SK-N-SH (cell line): ENCODE measurements at regions not wholly inside any gene's neighbourhood (a gene's known extent, or its start where the extent isn't known, plus 50 kb on each side); places are given as distances from the start of the nearest gene placed in this dataset.

ENCODE experiments used
- CHD2 ChIP-seq: fragments of 150-350 bp; IDR thresholded peaks from 2 replicates; pipeline ENCODE4 v1.6.1; 2018; ENCODE audit warnings: low read length; ENCODE audit not compliant: partially characterized antibody
- CTCF ChIP-seq: fragments of 200-600 bp; sonication (generic); IDR thresholded peaks from 2 replicates; pipeline ENCODE4 v1.6.1; 2017; ENCODE audit warnings: antibody characterized with exemption, mild to moderate bottlenecking, moderate library complexity
- EP300 ChIP-seq, 2 experiments: IDR thresholded peaks; 2 replicates each; pipeline versions ENCODE4 v1.4.0 to v1.6.1; 2012; ENCODE audit warnings: borderline replicate concordance in 1 of 2, low read depth in 1 of 2, low read length in 1 of 2
- EZH2phosphoT487 ChIP-seq: fragments of 200-600 bp; sonication (generic); IDR thresholded peaks from 2 replicates; pipeline ENCODE4 v1.6.1; 2017; ENCODE audit warnings: low read depth, mixed run types, mild to moderate bottlenecking, antibody characterized with exemption, moderate library complexity, borderline replicate concordance
- NRF1 ChIP-seq: IDR thresholded peaks from 2 replicates; pipeline ENCODE4 v1.6.1; 2012; ENCODE audit warnings: low read depth, mild to moderate bottlenecking, low read length
- POLR2AphosphoS5 ChIP-seq: IDR thresholded peaks from 2 replicates; pipeline ENCODE4 v1.6.1; 2012; ENCODE audit warnings: low read depth, low read length
- SIN3A ChIP-seq: IDR thresholded peaks from 2 replicates; pipeline ENCODE4 v1.6.1; 2012; ENCODE audit warnings: low read depth, mild to moderate bottlenecking, low read length, moderate library complexity, borderline replicate concordance
- TEAD4 ChIP-seq: IDR thresholded peaks from 2 replicates; pipeline ENCODE4 v1.4.0; 2012; ENCODE audit warnings: mild to moderate bottlenecking, borderline replicate concordance; ENCODE audit not compliant: insufficient read depth
- TF ChIP-seq, protein P1 (sequence below): IDR thresholded peaks from 2 replicates; pipeline ENCODE4 v1.6.1; 2012; ENCODE audit warnings: mild to moderate bottlenecking, low read depth, low read length, moderate library complexity

DNA sequence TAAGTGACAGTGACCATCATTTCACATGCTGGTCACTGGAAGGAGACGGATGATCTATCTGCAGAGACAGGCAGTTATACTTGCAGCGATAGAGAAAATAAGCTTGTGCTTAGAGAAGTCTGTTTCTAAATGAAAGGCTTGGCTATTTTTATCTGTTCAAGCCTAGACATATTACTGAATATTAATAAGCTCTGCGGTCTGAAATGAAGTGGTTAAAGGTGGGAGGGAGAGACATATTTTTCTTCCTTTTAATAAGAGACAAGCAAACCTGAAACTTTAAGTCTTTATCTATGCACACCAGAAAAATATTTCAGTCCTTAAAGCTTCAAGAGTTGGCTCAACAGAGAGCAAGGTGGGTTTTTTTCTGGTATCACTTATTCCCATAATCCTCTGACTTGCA lies 99.0 kb downstream of the CD200R1L start:
- TF ChIP-seq CTCF (no peak), NRF1 (no peak), CHD2 (no peak), POLR2AphosphoS5 (no peak), SIN3A (no peak), TEAD4 (no peak), EZH2phosphoT487 (no peak), EP300 (IDR thresholded peaks at IDR 0.05; ENCODE audit: borderline replicate concordance in 1 of 2, low read depth in 1 of 2, low read length in 1 of 2) (no peak)
- TF ChIP-seq, protein P1, sequence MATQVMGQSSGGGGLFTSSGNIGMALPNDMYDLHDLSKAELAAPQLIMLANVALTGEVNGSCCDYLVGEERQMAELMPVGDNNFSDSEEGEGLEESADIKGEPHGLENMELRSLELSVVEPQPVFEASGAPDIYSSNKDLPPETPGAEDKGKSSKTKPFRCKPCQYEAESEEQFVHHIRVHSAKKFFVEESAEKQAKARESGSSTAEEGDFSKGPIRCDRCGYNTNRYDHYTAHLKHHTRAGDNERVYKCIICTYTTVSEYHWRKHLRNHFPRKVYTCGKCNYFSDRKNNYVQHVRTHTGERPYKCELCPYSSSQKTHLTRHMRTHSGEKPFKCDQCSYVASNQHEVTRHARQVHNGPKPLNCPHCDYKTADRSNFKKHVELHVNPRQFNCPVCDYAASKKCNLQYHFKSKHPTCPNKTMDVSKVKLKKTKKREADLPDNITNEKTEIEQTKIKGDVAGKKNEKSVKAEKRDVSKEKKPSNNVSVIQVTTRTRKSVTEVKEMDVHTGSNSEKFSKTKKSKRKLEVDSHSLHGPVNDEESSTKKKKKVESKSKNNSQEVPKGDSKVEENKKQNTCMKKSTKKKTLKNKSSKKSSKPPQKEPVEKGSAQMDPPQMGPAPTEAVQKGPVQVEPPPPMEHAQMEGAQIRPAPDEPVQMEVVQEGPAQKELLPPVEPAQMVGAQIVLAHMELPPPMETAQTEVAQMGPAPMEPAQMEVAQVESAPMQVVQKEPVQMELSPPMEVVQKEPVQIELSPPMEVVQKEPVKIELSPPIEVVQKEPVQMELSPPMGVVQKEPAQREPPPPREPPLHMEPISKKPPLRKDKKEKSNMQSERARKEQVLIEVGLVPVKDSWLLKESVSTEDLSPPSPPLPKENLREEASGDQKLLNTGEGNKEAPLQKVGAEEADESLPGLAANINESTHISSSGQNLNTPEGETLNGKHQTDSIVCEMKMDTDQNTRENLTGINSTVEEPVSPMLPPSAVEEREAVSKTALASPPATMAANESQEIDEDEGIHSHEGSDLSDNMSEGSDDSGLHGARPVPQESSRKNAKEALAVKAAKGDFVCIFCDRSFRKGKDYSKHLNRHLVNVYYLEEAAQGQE, result no peak
